Testis (tissue), 2 donors: ENCODE measurements at regions not wholly inside any gene's neighbourhood (a gene's known extent, or its start where the extent isn't known, plus 50 kb on each side); places are given as distances from the start of the nearest gene placed in this dataset.

Experiments used
- DNase-seq: peaks from one replicate; pipeline ENCODE4 v3.0.0-alpha.2; 2019
- H3K27ac ChIP-seq, 2 donors: fragments of 200-600 bp; sonication (generic); one replicate each; pipeline ENCODE4 v1.5.1; 2019
- H3K27me3 ChIP-seq: fragments of 200-600 bp; sonication (generic); one replicate; pipeline ENCODE4 v1.5.1; 2019
- H3K36me3 ChIP-seq: fragments of 200-600 bp; sonication (generic); one replicate; pipeline ENCODE4 v1.5.1; 2017; ENCODE audit warnings: low read depth; ENCODE audit errors: missing control alignments
- H3K4me1 ChIP-seq: fragments of 200-600 bp; sonication (generic); one replicate; pipeline ENCODE4 v1.5.1; 2019
- H3K4me3 ChIP-seq, 2 donors: fragments of 200-600 bp; sonication (generic); one replicate each; pipeline ENCODE4 v1.5.1; 2017 to 2019
- H3K9me3 ChIP-seq: fragments of 200-600 bp; sonication (generic); one replicate; pipeline ENCODE4 v1.5.1; 2017
- POLR2A ChIP-seq: fragments of 450-650 bp; IDR thresholded peaks from one replicate; pipeline ENCODE4 v1.6.1; 2017; ENCODE audit warnings: antibody characterized with exemption, mild to moderate bottlenecking, moderate library complexity
- WGBS, 2 donors: methylation state at CpG; one replicate each; pipeline ENCODE4 v1.1.5; 2018; 5-methylcytosine and 5-hydroxymethylcytosine counted together
- intact Hi-C: fragments of 100-400 bp; cut with DNase I; formaldehyde crosslinking; loops from one replicate; pipeline ENCODE4 v1.15.1; 2023; ENCODE audit warnings: low total_unique reads
- TF ChIP-seq, protein P1 (sequence below), 3 experiments: fragments of 450-650 bp in 2 of 3; fragments of 200-600 bp in 1 of 3; sonication (generic) in 1 of 3; IDR thresholded peaks; one replicate each; pipeline ENCODE4 v1.5.1; 2016 to 2019; ENCODE audit warnings: antibody characterized with exemption in 3 of 3, mild to moderate bottlenecking in 2 of 3, moderate library complexity in 1 of 3

DNA sequence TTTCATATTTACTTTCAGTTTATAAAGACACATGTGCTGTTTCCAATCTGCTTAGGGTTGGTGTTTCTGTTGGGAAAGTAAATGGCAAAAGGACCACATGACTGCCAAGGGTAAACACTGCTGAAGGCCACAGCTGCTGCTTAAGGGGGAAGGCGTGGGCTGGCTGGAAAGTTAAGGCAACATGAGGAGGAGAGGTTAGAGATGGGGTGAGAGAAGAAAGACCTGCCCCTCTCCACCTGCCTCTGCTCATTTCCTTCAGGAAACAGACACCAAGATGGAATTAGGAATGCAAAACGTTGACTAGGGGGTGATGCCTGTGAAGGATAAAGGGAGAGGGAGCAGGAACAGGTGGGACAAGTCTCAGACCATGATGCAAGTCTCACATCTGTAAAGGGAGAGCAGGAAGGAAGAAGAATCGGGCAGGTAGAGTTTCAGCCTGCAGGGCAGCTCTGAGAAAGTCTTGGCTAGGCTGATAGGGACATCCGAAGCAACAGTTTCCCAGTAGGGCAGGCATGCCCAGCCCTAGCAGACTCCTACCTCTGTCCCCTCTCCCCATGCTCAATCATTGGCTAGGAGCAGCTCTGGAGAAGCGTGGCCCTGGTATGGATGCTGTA, 86.0 kb downstream of the CDC42EP3 start:
- Histone ChIP-seq H3K27ac (peak overlapping the region in 1 of 2 donors; percentile 44), H3K4me1 (peaks cover 30% of the 10 kb centered on the region), H3K4me3 (no peak overlapping the region), H3K27me3 (no peaks in the 10 kb centered on the region), H3K9me3 (no peaks in the 10 kb centered on the region), H3K36me3 (no peaks in the 10 kb centered on the region)
- 63% methylated on average over 5 of the region's 5 CpGs for WGBS, 2 donors
- TF ChIP-seq POLR2A, result no peak
- TF ChIP-seq, protein P1, sequence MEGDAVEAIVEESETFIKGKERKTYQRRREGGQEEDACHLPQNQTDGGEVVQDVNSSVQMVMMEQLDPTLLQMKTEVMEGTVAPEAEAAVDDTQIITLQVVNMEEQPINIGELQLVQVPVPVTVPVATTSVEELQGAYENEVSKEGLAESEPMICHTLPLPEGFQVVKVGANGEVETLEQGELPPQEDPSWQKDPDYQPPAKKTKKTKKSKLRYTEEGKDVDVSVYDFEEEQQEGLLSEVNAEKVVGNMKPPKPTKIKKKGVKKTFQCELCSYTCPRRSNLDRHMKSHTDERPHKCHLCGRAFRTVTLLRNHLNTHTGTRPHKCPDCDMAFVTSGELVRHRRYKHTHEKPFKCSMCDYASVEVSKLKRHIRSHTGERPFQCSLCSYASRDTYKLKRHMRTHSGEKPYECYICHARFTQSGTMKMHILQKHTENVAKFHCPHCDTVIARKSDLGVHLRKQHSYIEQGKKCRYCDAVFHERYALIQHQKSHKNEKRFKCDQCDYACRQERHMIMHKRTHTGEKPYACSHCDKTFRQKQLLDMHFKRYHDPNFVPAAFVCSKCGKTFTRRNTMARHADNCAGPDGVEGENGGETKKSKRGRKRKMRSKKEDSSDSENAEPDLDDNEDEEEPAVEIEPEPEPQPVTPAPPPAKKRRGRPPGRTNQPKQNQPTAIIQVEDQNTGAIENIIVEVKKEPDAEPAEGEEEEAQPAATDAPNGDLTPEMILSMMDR (IDR thresholded peaks at IDR 0.05), result no peak
- peak; percentile 55 for DNase-seq
- intact Hi-C loops, result no loop called here

DNA sequence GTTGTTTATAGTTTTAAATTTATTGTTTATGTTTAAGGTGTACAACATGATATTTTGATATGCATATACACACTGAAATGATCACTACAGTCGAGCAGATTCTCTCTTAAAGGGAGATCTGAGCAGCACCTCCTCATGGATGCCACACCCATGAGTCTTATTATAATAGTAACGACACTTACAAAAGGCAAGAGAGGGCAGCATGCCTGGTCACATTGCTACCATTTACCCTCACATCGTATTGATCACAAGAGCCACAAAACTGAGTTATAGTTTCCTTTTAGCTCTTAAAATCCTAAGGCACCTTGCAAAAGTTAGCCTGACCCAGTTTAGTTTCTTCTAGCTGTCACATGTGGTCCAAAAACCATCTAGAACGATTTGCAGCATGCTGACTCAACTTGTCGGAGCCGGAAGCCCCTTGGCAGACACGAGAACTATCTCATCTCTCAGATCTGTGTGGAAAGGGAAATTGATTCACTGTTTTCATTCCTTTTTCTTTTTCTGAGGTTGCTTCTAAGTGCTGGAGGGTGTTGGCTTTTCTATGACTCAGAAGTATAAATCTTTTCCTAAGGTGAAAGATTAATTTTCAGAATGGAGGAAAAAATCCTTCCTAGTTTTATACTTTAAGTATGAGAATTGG, 85.3 kb downstream of the CDC42EP3 start:
- intact Hi-C loops, result no loop called here
- H3K27ac ChIP-seq, result peak overlapping the region in 1 of 2 donors; percentile 44
- TF ChIP-seq, protein P1 (IDR thresholded peaks at IDR 0.05), result no peak
- no peak for TF ChIP-seq POLR2A
- no peak for DNase-seq
- H3K9me3 ChIP-seq, result no peaks in the 10 kb centered on the region
- H3K27me3 ChIP-seq, result no peaks in the 10 kb centered on the region
- no peak overlapping the region for H3K4me3 ChIP-seq
- no peaks in the 10 kb centered on the region for H3K36me3 ChIP-seq
- WGBS, 2 donors, result 48 to 50% methylated on average over 7 of the region's 7 CpGs
- H3K4me1 ChIP-seq, result peaks cover 30% of the 10 kb centered on the region

DNA sequence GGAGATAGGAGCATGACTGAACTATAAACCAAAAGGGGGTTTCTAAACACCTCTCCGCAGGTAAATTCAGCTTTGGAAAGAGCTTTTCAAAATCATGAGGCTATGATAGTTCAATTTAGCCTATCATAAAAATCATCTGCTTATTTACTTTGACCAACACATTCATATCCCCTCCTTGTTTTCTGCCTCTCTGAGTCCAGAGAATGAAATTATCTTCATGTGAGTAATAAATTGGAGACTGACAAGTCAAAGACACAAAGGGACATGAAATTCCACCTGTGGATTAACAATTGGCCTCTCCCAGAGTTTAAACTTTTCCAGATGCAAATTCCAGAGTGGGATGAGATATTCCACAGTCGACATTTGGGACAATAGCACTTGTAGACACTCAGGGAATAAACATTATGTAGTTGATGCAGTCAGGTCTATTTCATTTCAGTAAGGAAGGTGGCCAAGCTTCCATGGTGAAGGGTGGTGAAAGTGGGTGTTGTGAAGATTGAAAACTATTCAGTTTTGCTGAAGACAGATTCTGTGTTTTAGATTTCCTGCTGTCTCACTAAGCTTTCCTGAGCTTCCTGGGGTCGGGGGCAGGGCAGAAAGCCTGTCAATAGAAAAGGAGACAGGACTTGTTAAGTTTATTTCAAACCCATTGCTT, 84.7 kb downstream of the CDC42EP3 start:
- Histone ChIP-seq H3K4me3 (no peak overlapping the region), H3K27ac (peak overlapping the region in 1 of 2 donors; percentile 44), H3K36me3 (no peaks in the 10 kb centered on the region), H3K9me3 (no peaks in the 10 kb centered on the region), H3K4me1 (peaks cover 30% of the 10 kb centered on the region), H3K27me3 (no peaks in the 10 kb centered on the region)
- TF ChIP-seq, protein P1 (IDR thresholded peaks at IDR 0.05), result no peak
- no peak for TF ChIP-seq POLR2A
- 76 to 86% methylated on average over 3 of the region's 3 CpGs for WGBS, 2 donors
- intact Hi-C loops, result no loop called here
- no peak for DNase-seq

DNA sequence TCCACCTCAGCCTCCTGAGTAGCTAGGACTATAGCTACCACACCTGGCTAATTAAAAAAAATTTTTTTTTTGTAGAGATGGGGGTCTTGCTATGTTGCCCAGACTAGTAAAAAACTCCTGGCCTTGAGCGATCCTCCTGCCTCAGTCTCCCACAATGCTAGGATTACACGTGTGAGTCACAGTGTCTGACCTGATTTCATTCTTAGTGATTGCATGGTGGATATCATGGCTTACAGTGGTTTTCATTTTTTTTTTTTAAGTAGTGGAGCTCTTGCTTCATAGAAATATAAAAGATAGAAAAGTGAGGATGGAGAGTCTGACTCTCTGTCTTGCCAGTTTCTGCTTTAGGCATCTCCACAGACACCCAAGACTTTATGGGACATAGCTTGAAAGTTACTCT, 83.6 kb downstream of the CDC42EP3 start:
- intact Hi-C loops, result no loop called here
- 88 to 100% methylated on average over 2 of the region's 2 CpGs for WGBS, 2 donors
- no peaks in the 10 kb centered on the region for H3K36me3 ChIP-seq
- no peak for TF ChIP-seq POLR2A
- TF ChIP-seq, protein P1 (IDR thresholded peaks at IDR 0.05), result no peak
- H3K27me3 ChIP-seq, result no peaks in the 10 kb centered on the region
- no peaks in the 10 kb centered on the region for H3K9me3 ChIP-seq
- H3K4me3 ChIP-seq, result no peak overlapping the region
- peaks cover 28% of the 10 kb centered on the region for H3K4me1 ChIP-seq
- no peak overlapping the region for H3K27ac ChIP-seq
- DNase-seq, result no peak
